Endothelial cell of umbilical vein (primary cell): ENCODE measurements at regions not wholly inside any gene's neighbourhood (a gene's known extent, or its start where the extent isn't known, plus 50 kb on each side); places are given as distances from the start of the nearest gene placed in this dataset.
A peak's percentile ranks its signal among the peaks of the same experiment; 100 is the strongest.
"Not testable (repeated sequence)": the region's sequence is repeated elsewhere in the genome, so short reads cannot be mapped to it uniquely, and the experiment has no call there.

Experiments
- BruUV-seq: library from RNA; stranded (reverse); fragments of 400-500 nt; replicated peaks from 2 replicates; lab custom pipeline; 2021; lab: Mats Ljungman, UMichigan
- CTCF ChIA-PET: fragments of 300-600, 350-600 bp; sonication (Branson Sonifier 250); formaldehyde crosslinking; loops from one replicate; lab custom pipeline; 2021; ENCODE audit warnings: antibody characterized with exemption, inconsistent platforms; lab: Charles Lee
- POLR2A ChIA-PET: fragments of 300-600, 350-600 bp; sonication (Branson Sonifier 250); formaldehyde crosslinking; loops from one replicate; lab custom pipeline; 2021; ENCODE audit warnings: antibody characterized with exemption, inconsistent platforms; lab: Charles Lee
- DNase-seq: peaks from one replicate; pipeline ENCODE4 v3.0.0-alpha.2; 2011; ENCODE audit warnings: low read depth, low spot score
- FAIRE-seq: peaks from 2 replicates; lab custom pipeline; 2011; peaks lifted over from hg19 to GRCh38; lab: Jason Lieb, UNC
- H2AFZ ChIP-seq: 2 replicates; pipeline ENCODE4 v1.6.0; 2012; ENCODE audit warnings: low read depth, low read length, control low read depth, inconsistent platforms
- H3K27ac ChIP-seq: 2 replicates; pipeline ENCODE4 v1.5.1; 2011; ENCODE audit warnings: low read depth, mild to moderate bottlenecking, control low read depth, low read length, moderate library complexity; ENCODE audit not compliant: insufficient read depth
- H3K27me3 ChIP-seq, 2 experiments: 2 replicates each; pipeline versions ENCODE4 v1.6.0 to v1.6.1; 2011; ENCODE audit warnings: low read length in 2 of 2, mixed read lengths in 1 of 2; ENCODE audit not compliant: control insufficient read depth in 2 of 2, insufficient read depth in 2 of 2
- H3K36me3 ChIP-seq, 2 experiments: 2 replicates in 1 of 2; 3 replicates in 1 of 2; pipeline ENCODE4 v1.5.1; 2011; ENCODE audit warnings: low read length in 2 of 2, mild to moderate bottlenecking in 1 of 2, moderate library complexity in 1 of 2; ENCODE audit not compliant: control insufficient read depth in 2 of 2, insufficient read depth in 2 of 2; ENCODE audit errors: extremely low read depth in 1 of 2
- H3K4me1 ChIP-seq: 3 replicates; pipeline ENCODE4 v1.5.1; 2011; ENCODE audit warnings: mild to moderate bottlenecking, low read length; ENCODE audit not compliant: control insufficient read depth, insufficient read depth; ENCODE audit errors: extremely low read depth
- H3K4me2 ChIP-seq: 2 replicates; pipeline ENCODE4 v1.6.1; 2011; ENCODE audit warnings: low read length, control low read depth, mixed read lengths; ENCODE audit not compliant: insufficient read depth
- H3K4me3 ChIP-seq, 3 experiments: fragments of 200-600 bp in 1 of 3; sonication (generic), shearing (Covaris generic) in 1 of 3; replicated peaks in 1 of 3; 2 replicates each; pipeline ENCODE4 v1.5.1; 2011 to 2016; ENCODE audit warnings: control low read depth in 3 of 3, low read length in 3 of 3, mild to moderate bottlenecking in 2 of 3, inconsistent platforms in 1 of 3, low read depth in 1 of 3, moderate library complexity in 1 of 3; ENCODE audit not compliant: insufficient read depth in 1 of 3
- H3K79me2 ChIP-seq: 2 replicates; pipeline ENCODE4 v1.6.0; 2012; ENCODE audit warnings: low read length, inconsistent platforms; ENCODE audit not compliant: control insufficient read depth, insufficient read depth
- H3K9ac ChIP-seq: replicated peaks from 2 replicates; pipeline ENCODE3; 2011; ENCODE audit warnings: low read length, control low read depth; ENCODE audit not compliant: insufficient read depth; ENCODE audit errors: extremely low read depth
- H3K9me1 ChIP-seq: replicated peaks from 3 replicates; pipeline ENCODE4 v1.6.0; 2011; ENCODE audit warnings: mild to moderate bottlenecking, low read length; ENCODE audit not compliant: control insufficient read depth, insufficient read depth; ENCODE audit errors: extremely low read depth
- H3K9me3 ChIP-seq: replicated peaks from 2 replicates; pipeline ENCODE4 v1.5.1; 2012; ENCODE audit warnings: low read length, inconsistent platforms; ENCODE audit not compliant: control insufficient read depth, insufficient read depth
- H4K20me1 ChIP-seq: replicated peaks from 2 replicates; pipeline ENCODE3; 2011; ENCODE audit warnings: mild to moderate bottlenecking, low read length; ENCODE audit not compliant: control insufficient read depth, insufficient read depth; ENCODE audit errors: extremely low read depth
- CTCF ChIP-seq, 2 donors: IDR thresholded peaks; 1 replicate in 1 of 2; 2 replicates in 1 of 2; pipeline ENCODE4 v1.5.1; 2011; ENCODE audit warnings: low read length in 2 of 2, mild to moderate bottlenecking in 2 of 2, moderate library complexity in 2 of 2, control low read depth in 1 of 2, inconsistent platforms in 1 of 2, low read depth in 1 of 2; ENCODE audit not compliant: insufficient read depth in 1 of 2; ENCODE audit errors: extremely low read depth in 1 of 2
- GATA2 ChIP-seq: IDR thresholded peaks from 2 replicates; pipeline ENCODE4 v1.7.0; 2011; ENCODE audit warnings: low read depth, mild to moderate bottlenecking, moderate library complexity, mixed read lengths, low read length; ENCODE audit not compliant: insufficient read length, insufficient read depth
- MYC ChIP-seq: IDR thresholded peaks from one replicate; pipeline ENCODE4 v1.6.1; 2011; ENCODE audit warnings: mild to moderate bottlenecking, low read depth, low read length
- POLR2A ChIP-seq: IDR thresholded peaks from 2 replicates; pipeline ENCODE4 v1.6.1; 2012; ENCODE audit warnings: low read depth, mild to moderate bottlenecking, control low read depth, low read length
- POLR2AphosphoS5 ChIP-seq: IDR thresholded peaks from 2 replicates; pipeline ENCODE4 v1.6.1; 2012; ENCODE audit warnings: low read depth, mild to moderate bottlenecking, control low read depth, low read length, moderate library complexity; ENCODE audit not compliant: insufficient read depth
- dilution Hi-C: fragments of 300-500 bp; cut with MboI; formaldehyde crosslinking; loops from one replicate; pipeline ENCODE4 v1.15.0; 2019; ENCODE audit warnings: low sequenced_read_pairs; ENCODE audit not compliant: extremely low pct_ligation_motif_present
- intact Hi-C: fragments of 100-400 bp; cut with micrococcal nuclease; formaldehyde crosslinking; loops from one replicate; pipeline ENCODE4 v1.10.0; 2022

GRCh38 chrX:104370089-104370488, 115.4 kb upstream of the ESX1 start:
- dilution Hi-C loops (no loop called here), intact Hi-C loops (no loop called here)
- TF ChIP-seq GATA2, result no peak
- TF ChIP-seq POLR2AphosphoS5, result no peak
- no peak for TF ChIP-seq POLR2A
- TF ChIP-seq MYC, result no peak
- TF ChIP-seq CTCF (IDR thresholded peaks at IDR 0.05; ENCODE audit: extremely low read depth in 1 of 2, insufficient read depth in 1 of 2, low read depth in 1 of 2, low read length in 2 of 2), result no peak
- Histone ChIP-seq H3K4me3 (no peak overlapping the region), H3K4me2 (no peak overlapping the region), H3K79me2 (no peaks in the 10 kb centered on the region), H3K4me1 (no peaks in the 10 kb centered on the region), H4K20me1 (no peaks in the 10 kb centered on the region), H3K27ac (no peak overlapping the region), H3K36me3 (no peaks in the 10 kb centered on the region), H3K9me3 (no peaks in the 10 kb centered on the region), H3K9ac (no peak overlapping the region), H2AFZ (no peak overlapping the region), H3K9me1 (no peaks in the 10 kb centered on the region), H3K27me3 (peaks cover 0 to 4% of the 10 kb centered on the region in 2 experiments)
- DNase-seq (no peak), FAIRE-seq (peak; percentile 8)
- no TSS peak for BruUV-seq
- ChIA-PET CTCF (interaction anchor here (1.0 kb wide), 1 partner anchor 9 kb away, joined by 4 read pairs; no protein-coding TSS in a partner anchor), POLR2A (no interaction called here)

DNA sequence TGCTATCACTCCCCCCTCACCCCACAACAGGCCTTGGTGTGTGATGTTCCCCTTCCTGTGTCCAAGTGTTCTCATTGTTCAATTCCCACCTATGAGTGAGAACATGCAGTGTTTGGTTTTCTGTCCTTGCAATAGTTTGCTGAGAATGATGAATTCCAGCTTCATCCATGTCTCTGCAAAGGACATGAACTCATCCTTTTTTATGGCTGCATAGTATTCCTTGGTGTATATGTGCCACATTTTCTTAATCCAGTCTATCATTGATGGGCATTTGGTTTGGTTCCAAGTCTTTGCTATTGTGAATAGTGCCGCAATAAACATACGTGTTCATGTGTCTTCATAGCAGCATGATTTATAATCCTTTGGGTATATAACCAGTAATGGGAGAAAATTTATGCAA, 106.0 kb upstream of the ESX1 start:
- H3K79me2 ChIP-seq, H4K20me1 ChIP-seq, CTCF ChIA-PET, H3K27ac ChIP-seq, H3K4me2 ChIP-seq, H3K36me3 ChIP-seq, H3K9me1 ChIP-seq, intact Hi-C loops, FAIRE-seq, H3K27me3 ChIP-seq, dilution Hi-C loops, POLR2A ChIA-PET, H2AFZ ChIP-seq, H3K9me3 ChIP-seq, DNase-seq, H3K4me3 ChIP-seq, BruUV-seq, H3K9ac ChIP-seq, H3K4me1 ChIP-seq: not testable (repeated sequence)
